Transverse colon (tissue), 4 donors: ENCODE measurements at regions not wholly inside any gene's neighbourhood (a gene's known extent, or its start where the extent isn't known, plus 50 kb on each side); places are given as distances from the start of the nearest gene placed in this dataset.

ENCODE experiments used
- DNase-seq: peaks from one replicate; pipeline ENCODE4 v3.0.0-alpha.2; 2019
- H3K27ac ChIP-seq, 4 donors: fragments of 200-600 bp; sonication (generic); 2 replicates each; pipeline ENCODE4 v1.5.1; 2016 to 2018; ENCODE audit warnings: inconsistent platforms in 4 of 4
- H3K27me3 ChIP-seq: fragments of 200-600 bp; sonication (generic); 2 replicates; pipeline ENCODE4 v1.5.1; 2017; ENCODE audit warnings: inconsistent platforms
- H3K36me3 ChIP-seq, 4 donors: fragments of 200-600 bp; sonication (generic); 2 replicates each; pipeline ENCODE4 v1.5.1; 2017 to 2019; ENCODE audit warnings: inconsistent platforms in 4 of 4
- H3K4me1 ChIP-seq, 4 donors: fragments of 200-600 bp; sonication (generic); 2 replicates each; pipeline ENCODE4 v1.5.1; 2017 to 2020; ENCODE audit warnings: inconsistent platforms in 4 of 4
- H3K4me3 ChIP-seq, 4 donors: fragments of 200-600 bp; sonication (generic); 1 replicate in 1 of 4; 2 replicates in 3 of 4; pipeline versions ENCODE4 v1.5.1 to v1.6.1; 2017 to 2019; ENCODE audit warnings: inconsistent platforms in 4 of 4
- H3K9me3 ChIP-seq, 2 donors: fragments of 200-600 bp; sonication (generic); 2 replicates each; pipeline ENCODE4 v1.5.1; 2017 to 2019; ENCODE audit warnings: inconsistent platforms in 2 of 2
- CTCF ChIP-seq, 5 experiments: fragments of 200-600 bp in 3 of 5; fragments of 450-650 bp in 2 of 5; sonication (generic) in 3 of 5; IDR thresholded peaks; 1 replicate in 2 of 5; 2 replicates in 3 of 5; pipeline ENCODE4 v1.5.1; 2016 to 2017; ENCODE audit warnings: antibody characterized with exemption in 5 of 5, inconsistent platforms in 3 of 5, mild to moderate bottlenecking in 2 of 5, moderate library complexity in 1 of 5
- EP300 ChIP-seq: sonication (generic); formaldehyde crosslinking; IDR thresholded peaks from one replicate; pipeline ENCODE4 v1.6.1; 2017; ENCODE audit warnings: antibody characterized with exemption, low read depth
- POLR2A ChIP-seq: fragments of 450-650 bp; IDR thresholded peaks from one replicate; pipeline ENCODE4 v1.6.1; 2016; ENCODE audit warnings: antibody characterized with exemption, mild to moderate bottlenecking, moderate library complexity
- POLR2AphosphoS5 ChIP-seq, 3 donors: sonication (generic); formaldehyde crosslinking; IDR thresholded peaks; one replicate each; pipeline ENCODE4 v1.6.1; 2016; ENCODE audit warnings: antibody characterized with exemption in 3 of 3
- WGBS, 2 donors: methylation state at CpG; one replicate each; pipeline ENCODE4 v1.1.5; 2018; ENCODE audit warnings: low coverage in 1 of 2; 5-methylcytosine and 5-hydroxymethylcytosine counted together
- in situ Hi-C, 4 donors: fragments of 200-750 bp; cut with MboI; loops; one replicate each; pipeline versions ENCODE4 v1.15.0 to v1.15.1; 2017; ENCODE audit warnings: low sequenced_read_pairs in 3 of 4, low pct_ligation_motif_present in 1 of 4, low pct_unique_long_range_greater_than_20kb in 1 of 4
- intact Hi-C: fragments of 100-400 bp; cut with DNase I; formaldehyde crosslinking; loops from one replicate; pipeline ENCODE4 v1.15.1; 2023; ENCODE audit warnings: low total_unique reads

DNA sequence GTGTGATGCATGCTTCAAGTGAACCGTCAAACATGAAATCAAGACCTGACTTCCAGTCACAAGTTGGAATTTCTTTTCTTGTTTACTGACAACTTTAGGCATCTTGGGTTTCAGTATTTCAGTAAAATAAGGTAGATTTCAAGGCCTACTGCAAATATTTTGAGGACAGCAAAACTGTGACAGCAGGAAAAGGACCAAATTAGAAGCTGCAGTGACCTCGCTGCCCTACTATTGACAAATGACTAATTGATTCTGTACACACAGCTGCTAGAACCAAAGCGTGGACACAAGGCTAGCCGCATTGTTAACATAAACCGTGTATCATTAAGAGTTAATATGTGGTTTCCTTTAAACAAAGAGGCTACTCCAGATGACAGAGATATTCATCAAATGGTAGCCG lies 105.7 kb upstream of the SEC61G start:
- H3K9me3 ChIP-seq, result no peaks in the 10 kb centered on the region
- no peak overlapping the region for H3K4me3 ChIP-seq
- H3K36me3 ChIP-seq, result no peaks in the 10 kb centered on the region
- TF ChIP-seq POLR2AphosphoS5 (IDR thresholded peaks at IDR 0.05), result no peak
- no peak for TF ChIP-seq CTCF (IDR thresholded peaks at IDR 0.05)
- TF ChIP-seq POLR2A, result no peak
- no peaks in the 10 kb centered on the region for H3K4me1 ChIP-seq
- no peaks in the 10 kb centered on the region for H3K27me3 ChIP-seq
- H3K27ac ChIP-seq, result no peak overlapping the region
- in situ Hi-C loops (no loop called here), intact Hi-C loops (no loop called here)
- 66 to 73% methylated on average over 5 to 6 of the region's 6 CpGs for WGBS, 2 donors
- DNase-seq, result no peak

DNA sequence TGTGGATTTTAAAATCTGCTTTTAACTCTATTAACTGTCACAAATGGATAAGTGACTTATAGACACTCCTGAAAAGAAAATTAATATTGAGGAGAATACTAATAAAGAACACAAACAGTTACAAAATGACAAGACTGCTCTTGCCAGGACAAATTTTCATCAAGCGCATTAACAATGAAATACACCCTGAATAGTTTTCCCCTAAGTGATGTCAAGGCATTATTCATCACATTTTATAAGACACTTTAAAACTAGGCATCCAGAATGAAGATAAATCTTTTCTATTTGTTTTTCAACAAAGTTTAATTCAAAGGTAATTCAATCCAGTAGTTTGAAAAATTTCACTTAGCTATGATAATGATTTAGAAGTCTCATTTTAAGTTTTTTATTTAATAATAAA lies 110.5 kb upstream of the SEC61G start:
- Histone ChIP-seq H3K4me3 (no peak overlapping the region), H3K9me3 (no peaks in the 10 kb centered on the region), H3K27ac (no peak overlapping the region), H3K4me1 (no peaks in the 10 kb centered on the region), H3K27me3 (no peaks in the 10 kb centered on the region), H3K36me3 (no peaks in the 10 kb centered on the region)
- no peak for DNase-seq
- TF ChIP-seq CTCF (IDR thresholded peaks at IDR 0.05), result no peak
- intact Hi-C loops, result no loop called here
- in situ Hi-C loops, result no loop called here
- 93 to 94% methylated on average over 1 of the region's 1 CpG for WGBS, 2 donors

DNA sequence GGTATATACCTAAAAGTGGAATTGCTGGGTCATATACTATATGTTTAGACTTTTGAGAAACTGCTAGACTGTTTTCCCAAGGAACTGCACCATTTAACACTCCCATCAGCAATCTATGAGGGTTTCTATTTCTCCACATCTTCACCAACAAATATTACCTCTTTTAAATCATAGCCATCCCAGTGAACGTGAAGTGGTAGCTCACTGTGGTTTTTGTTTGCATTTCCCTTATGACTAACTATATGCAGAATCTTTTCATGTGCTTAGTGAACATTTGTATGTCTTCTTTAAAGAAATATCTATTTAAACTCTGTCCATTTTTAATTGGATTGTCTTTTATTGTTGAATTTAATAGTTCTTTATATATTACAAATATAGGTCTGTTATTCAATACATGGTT lies 115.8 kb upstream of the SEC61G start:
- peaks cover 0 to 12% (median 0%) of the 10 kb centered on the region in 4 donors for H3K4me1 ChIP-seq
- no peaks in the 10 kb centered on the region for H3K36me3 ChIP-seq
- no peak overlapping the region for H3K4me3 ChIP-seq
- H3K9me3 ChIP-seq, result no peaks in the 10 kb centered on the region
- TF ChIP-seq POLR2A, result no peak
- TF ChIP-seq POLR2AphosphoS5 (IDR thresholded peaks at IDR 0.05), result no peak
- TF ChIP-seq EP300, result no peak
- no peak for TF ChIP-seq CTCF (IDR thresholded peaks at IDR 0.05)
- WGBS, 2 donors, result 18 to 31% methylated on average over 1 of the region's 1 CpG
- in situ Hi-C loops (no loop called here), intact Hi-C loops (no loop called here)
- H3K27ac ChIP-seq, result no peak overlapping the region
- DNase-seq, result no peak
- H3K27me3 ChIP-seq, result no peaks in the 10 kb centered on the region

GRCh38 chr7:54877683-54878082 lies 118.7 kb upstream of the SEC61G start:
- no peaks in the 10 kb centered on the region for H3K9me3 ChIP-seq
- TF ChIP-seq POLR2AphosphoS5 (IDR thresholded peaks at IDR 0.05) (no peak), CTCF (IDR thresholded peaks at IDR 0.05) (peak in 2 of 5 experiments; percentile 22 to 25)
- intact Hi-C loops, result no loop called here
- H3K27ac ChIP-seq, result no peak overlapping the region
- H3K36me3 ChIP-seq, result no peaks in the 10 kb centered on the region
- no peaks in the 10 kb centered on the region for H3K27me3 ChIP-seq
- no peak overlapping the region for H3K4me3 ChIP-seq
- H3K4me1 ChIP-seq, result peaks cover 0 to 26% (median 1%) of the 10 kb centered on the region in 4 donors
- in situ Hi-C loops, result no loop called here
- 49 to 62% methylated on average over 2 of the region's 2 CpGs for WGBS, 2 donors
- DNase-seq, result no peak
